KOPT-K1 (cell line): ENCODE measurements at regions not wholly inside any gene's neighbourhood (a gene's known extent, or its start where the extent isn't known, plus 50 kb on each side); places are given as distances from the start of the nearest gene placed in this dataset.

Experiments used
- H3K27ac ChIP-seq: fragments of 200-600 bp; sonication (generic); 2 replicates; pipeline ENCODE4 v1.5.1; 2016; ENCODE audit warnings: antibody characterized with exemption, mild to moderate bottlenecking, low read depth, low read length; ENCODE audit not compliant: poor library complexity, severe bottlenecking
- H3K36me3 ChIP-seq: fragments of 200-600 bp; sonication (generic); 2 replicates; pipeline ENCODE4 v1.5.1; 2017; ENCODE audit warnings: antibody characterized with exemption, mild to moderate bottlenecking, low read length, moderate library complexity; ENCODE audit not compliant: insufficient read depth
- H3K9me3 ChIP-seq: fragments of 200-600 bp; sonication (generic); 2 replicates; pipeline ENCODE4 v1.5.1; 2017; ENCODE audit warnings: antibody characterized with exemption, low read length, mild to moderate bottlenecking; ENCODE audit not compliant: insufficient read depth, poor library complexity, severe bottlenecking

- no peaks in the 10 kb centered on the region for H3K9me3 ChIP-seq
- H3K27ac ChIP-seq: no peak overlapping the region
- no peaks in the 10 kb centered on the region for H3K36me3 ChIP-seq
Measured at GRCh38 chr13:73473016-73473415, 414.2 kb downstream of the KLF5 start.

DNA sequence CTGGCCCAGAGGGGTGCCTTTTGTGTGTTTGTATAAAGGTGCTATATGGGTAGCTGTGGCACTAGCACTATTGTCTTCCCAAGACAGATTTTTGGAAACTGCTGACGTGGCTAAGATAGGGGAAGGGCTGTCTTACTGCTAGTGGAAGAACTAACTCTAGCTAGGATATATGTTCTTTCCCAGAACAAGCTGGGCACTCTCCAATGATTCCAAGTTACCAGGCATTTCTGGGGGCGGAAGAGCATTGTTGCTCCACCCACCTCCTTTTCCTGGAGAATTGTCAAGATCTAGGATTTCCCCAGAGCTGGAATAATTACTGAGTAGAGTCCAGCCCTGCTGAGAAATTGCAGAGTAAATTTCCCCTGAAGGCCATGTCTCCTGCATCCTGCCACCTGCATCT is 408.3 kb downstream of the KLF5 start:
- no peaks in the 10 kb centered on the region for H3K36me3 ChIP-seq
- peaks cover 4% of the 10 kb centered on the region for H3K9me3 ChIP-seq
- no peak overlapping the region for H3K27ac ChIP-seq

DNA sequence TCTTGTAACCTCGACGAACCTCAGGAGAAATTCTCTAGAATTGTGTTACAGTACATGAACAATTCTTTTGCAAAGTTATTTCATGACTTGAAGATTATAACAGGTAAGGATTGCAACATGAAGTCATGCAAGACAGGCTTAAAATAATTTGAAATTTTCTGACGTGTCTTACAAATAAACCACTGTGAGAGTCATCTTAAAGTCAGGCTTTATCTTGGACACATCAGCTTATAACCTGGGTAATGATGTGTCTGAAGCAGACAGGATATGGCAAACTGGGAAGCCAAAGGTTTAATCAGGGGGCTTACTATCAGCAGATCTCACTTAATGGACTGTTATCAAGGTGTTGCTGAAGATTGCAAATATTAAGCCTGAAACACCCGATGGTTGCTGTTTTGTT is 407.8 kb downstream of the KLF5 start:
- peaks cover 4% of the 10 kb centered on the region for H3K9me3 ChIP-seq
- no peaks in the 10 kb centered on the region for H3K36me3 ChIP-seq
- no peak overlapping the region for H3K27ac ChIP-seq

GRCh38 chr13:73465617-73465971 is 406.8 kb downstream of the KLF5 start:
- Histone ChIP-seq H3K36me3 (no peaks in the 10 kb centered on the region), H3K9me3 (peaks cover 4% of the 10 kb centered on the region), H3K27ac (no peak overlapping the region)

DNA sequence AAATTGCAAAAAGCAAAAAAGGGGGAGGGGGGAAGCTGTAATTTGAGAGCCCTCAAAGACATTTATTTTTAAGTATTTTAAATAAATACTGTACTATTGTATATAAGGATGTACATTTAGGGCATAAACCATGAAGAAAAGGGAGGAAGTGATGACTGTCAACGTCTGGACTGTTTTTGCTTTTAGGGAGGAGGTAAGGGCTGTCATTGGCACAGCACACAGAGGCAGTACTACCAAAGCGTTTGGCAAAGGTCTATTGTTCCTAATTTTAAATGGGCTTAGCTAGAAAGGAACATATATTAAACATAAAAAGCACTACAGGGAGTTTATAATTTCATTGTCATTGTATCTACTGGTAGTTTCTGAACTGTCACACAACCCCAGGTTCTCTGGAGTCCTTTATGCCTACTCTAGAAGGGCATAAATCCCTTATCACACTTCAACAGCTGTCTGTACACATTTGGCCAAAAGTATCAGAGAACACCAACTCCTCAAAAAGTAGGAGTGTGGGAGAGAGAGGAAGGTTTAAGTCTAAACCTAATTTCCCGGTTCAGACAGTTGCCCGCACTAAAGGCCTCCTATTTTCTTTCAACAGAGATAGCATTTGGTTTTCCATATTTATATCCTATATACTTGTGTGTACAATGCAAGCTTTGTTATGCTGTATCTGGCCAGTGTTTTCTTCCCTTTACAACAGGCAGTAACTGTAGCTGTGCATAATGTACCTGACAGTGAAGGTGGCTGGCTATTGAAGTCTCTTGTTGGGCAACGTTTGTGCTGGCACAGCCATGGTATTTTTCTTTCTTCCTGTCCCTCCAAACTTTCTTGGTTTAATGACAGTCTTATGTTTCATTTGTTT is 406.2 kb downstream of the KLF5 start:
- Histone ChIP-seq H3K36me3 (no peaks in the 10 kb centered on the region), H3K9me3 (peaks cover 4% of the 10 kb centered on the region), H3K27ac (no peak overlapping the region)

- Histone ChIP-seq H3K9me3 (no peaks in the 10 kb centered on the region), H3K27ac (no peak overlapping the region), H3K36me3 (no peaks in the 10 kb centered on the region)
Measured at GRCh38 chr13:73462241-73462640, 403.4 kb downstream of the KLF5 start.

GRCh38 chr13:73451221-73452029 is 392.6 kb downstream of the KLF5 start:
- H3K27ac ChIP-seq: no peak overlapping the region

DNA sequence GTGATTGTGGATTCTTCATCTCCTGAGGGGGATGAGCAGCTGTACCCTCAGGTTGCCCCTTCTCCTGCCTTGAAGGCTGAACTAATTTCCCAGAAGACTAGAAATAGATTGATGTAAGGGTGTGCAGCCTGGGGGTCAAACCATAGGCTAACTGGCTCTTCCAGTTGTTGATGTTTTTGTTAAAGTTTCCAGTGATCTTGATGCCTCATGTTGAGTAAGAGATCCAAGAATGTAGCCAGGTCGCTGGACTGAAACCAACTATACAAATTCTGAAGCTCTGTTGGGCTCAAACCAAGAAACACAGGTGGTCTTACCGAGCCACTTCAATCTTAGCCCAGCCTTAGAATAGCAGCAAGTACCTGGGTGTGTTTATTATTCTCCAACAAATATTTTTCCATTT is 391.8 kb downstream of the KLF5 start:
- Histone ChIP-seq H3K36me3 (no peaks in the 10 kb centered on the region), H3K27ac (no peak overlapping the region), H3K9me3 (no peaks in the 10 kb centered on the region)

More at GRCh38 chr13:73451221-73452029, 392.6 kb downstream of the KLF5 start:
- Histone ChIP-seq H3K9me3 (no peaks in the 10 kb centered on the region), H3K36me3 (no peaks in the 10 kb centered on the region)

GRCh38 chr13:73449252-73449651 is 390.4 kb downstream of the KLF5 start:
- Histone ChIP-seq H3K9me3 (no peaks in the 10 kb centered on the region), H3K36me3 (no peaks in the 10 kb centered on the region), H3K27ac (no peak overlapping the region)

DNA sequence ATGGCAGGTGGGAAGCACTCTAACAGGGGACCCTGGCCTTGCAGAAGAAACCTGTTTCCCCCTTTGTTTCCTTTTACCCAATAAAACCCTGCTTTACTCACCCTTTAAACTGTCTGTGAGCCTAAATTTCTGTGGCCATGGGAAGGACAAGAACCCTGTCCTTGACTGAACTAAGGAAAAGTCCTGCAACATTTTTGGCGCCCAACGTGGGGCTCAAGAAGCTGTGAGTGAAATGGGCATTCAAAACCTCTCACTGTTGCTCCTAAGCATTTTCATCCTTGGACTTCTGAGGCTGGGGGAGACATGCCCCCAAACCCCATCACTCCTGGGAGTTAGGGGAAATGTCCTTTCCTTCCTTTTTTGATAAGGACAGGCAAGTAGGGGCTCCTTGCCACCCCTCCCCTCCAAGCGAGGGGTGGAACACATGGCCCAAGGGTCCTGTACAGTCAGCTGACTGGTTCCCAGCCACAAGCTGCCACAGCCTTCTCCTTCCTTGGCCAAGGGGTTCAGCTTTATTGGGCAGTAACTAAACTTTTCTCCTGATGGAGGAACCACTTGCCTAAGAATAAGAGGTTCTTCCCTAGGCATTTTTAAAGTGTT is 381.6 kb downstream of the KLF5 start:
- no peaks in the 10 kb centered on the region for H3K36me3 ChIP-seq

GRCh38 chr13:73433890-73434289 is 375.1 kb downstream of the KLF5 start:
- Histone ChIP-seq H3K9me3 (peaks cover 14% of the 10 kb centered on the region), H3K27ac (no peak overlapping the region)

More for the DNA sequence above, 381.6 kb downstream of the KLF5 start:
- H3K9me3 ChIP-seq: peaks cover 51% of the 10 kb centered on the region
- H3K27ac ChIP-seq: no peak overlapping the region

GRCh38 chr13:73433458-73433857 is 374.7 kb downstream of the KLF5 start:
- Histone ChIP-seq H3K27ac (no peak overlapping the region), H3K9me3 (peaks cover 9% of the 10 kb centered on the region), H3K36me3 (no peaks in the 10 kb centered on the region)

More at GRCh38 chr13:73433890-73434289, 375.1 kb downstream of the KLF5 start:
- H3K36me3 ChIP-seq: no peaks in the 10 kb centered on the region

DNA sequence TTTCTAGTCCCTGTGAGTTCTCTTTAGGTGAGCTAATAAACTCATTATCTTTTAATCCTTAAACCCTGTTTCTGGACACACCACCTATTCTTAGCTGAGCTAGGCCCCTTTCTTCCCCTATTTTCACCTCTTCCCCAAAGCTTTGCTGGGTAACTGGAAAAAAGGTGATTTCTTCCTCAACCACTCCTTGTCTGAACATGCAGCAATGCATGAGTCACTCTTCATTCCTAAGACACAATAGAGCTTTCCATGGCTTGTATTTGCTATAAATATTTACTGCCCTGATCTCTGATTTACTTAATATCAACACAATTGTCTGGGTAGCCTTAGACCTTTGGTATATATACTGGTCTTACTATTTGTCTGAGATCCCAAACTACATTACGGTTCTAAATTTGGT is 370.9 kb downstream of the KLF5 start:
- Histone ChIP-seq H3K9me3 (no peaks in the 10 kb centered on the region), H3K27ac (no peak overlapping the region), H3K36me3 (no peaks in the 10 kb centered on the region)

- H3K9me3 ChIP-seq: no peaks in the 10 kb centered on the region
- no peaks in the 10 kb centered on the region for H3K36me3 ChIP-seq
- no peak overlapping the region for H3K27ac ChIP-seq
Measured at GRCh38 chr13:73428706-73429105, 369.9 kb downstream of the KLF5 start.

DNA sequence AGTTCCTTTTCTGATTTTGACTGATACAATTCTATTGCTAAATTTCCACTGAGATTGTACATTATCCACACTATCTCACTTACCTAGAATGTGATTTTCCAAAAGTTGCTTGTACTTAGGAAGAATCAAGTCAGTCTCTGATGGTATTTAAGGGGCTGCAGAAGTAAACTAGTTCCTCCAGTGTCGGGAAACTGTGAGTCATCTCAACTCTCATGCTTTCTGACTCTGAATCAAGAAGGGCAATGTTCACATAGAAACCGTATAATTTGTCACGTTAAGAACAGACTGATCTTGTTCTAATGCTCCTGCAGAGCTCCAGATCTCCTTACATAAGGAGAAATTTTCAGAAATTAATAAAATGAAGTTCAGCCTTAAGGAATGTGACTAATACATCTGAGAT is 369.3 kb downstream of the KLF5 start:
- no peaks in the 10 kb centered on the region for H3K9me3 ChIP-seq
- no peak overlapping the region for H3K27ac ChIP-seq
- H3K36me3 ChIP-seq: no peaks in the 10 kb centered on the region
